Mesothelial cell of epicardium (in vitro differentiated cells): ENCODE measurements at regions not wholly inside any gene's neighbourhood (a gene's known extent, or its start where the extent isn't known, plus 50 kb on each side); places are given as distances from the start of the nearest gene placed in this dataset.

Source experiments
- DNase-seq, 2 experiments: peaks; one replicate each; pipeline ENCODE4 v3.0.0; 2021; ENCODE audit warnings: low spot score in 2 of 2; ENCODE audit not compliant: unreplicated experiment in 2 of 2
- H3K27ac Mint-ChIP-seq: 2 replicates; pipeline ENCODE4 v1.8.0; 2021; ENCODE audit warnings: mixed read lengths
- H3K27me3 Mint-ChIP-seq: 2 replicates; pipeline ENCODE4 v1.8.0; 2021; ENCODE audit warnings: low read depth, mixed read lengths
- H3K36me3 Mint-ChIP-seq: 2 replicates; pipeline ENCODE4 v1.8.0; 2021; ENCODE audit warnings: mixed read lengths
- H3K4me1 Mint-ChIP-seq: 2 replicates; pipeline ENCODE4 v1.8.0; 2021; ENCODE audit warnings: mixed read lengths
- H3K4me3 Mint-ChIP-seq: 2 replicates; pipeline ENCODE4 v1.8.0; 2021; ENCODE audit warnings: mild to moderate bottlenecking, moderate library complexity, mixed read lengths
- H3K9me3 Mint-ChIP-seq: 2 replicates; pipeline ENCODE4 v1.8.0; 2021; ENCODE audit warnings: mixed read lengths
- CTCF ChIP-seq: fragments of 200-600 bp; sonication (generic); IDR thresholded peaks from one replicate; pipeline ENCODE4 v1.5.0; 2021; ENCODE audit warnings: antibody characterized with exemption; ENCODE audit not compliant: unreplicated experiment

DNA sequence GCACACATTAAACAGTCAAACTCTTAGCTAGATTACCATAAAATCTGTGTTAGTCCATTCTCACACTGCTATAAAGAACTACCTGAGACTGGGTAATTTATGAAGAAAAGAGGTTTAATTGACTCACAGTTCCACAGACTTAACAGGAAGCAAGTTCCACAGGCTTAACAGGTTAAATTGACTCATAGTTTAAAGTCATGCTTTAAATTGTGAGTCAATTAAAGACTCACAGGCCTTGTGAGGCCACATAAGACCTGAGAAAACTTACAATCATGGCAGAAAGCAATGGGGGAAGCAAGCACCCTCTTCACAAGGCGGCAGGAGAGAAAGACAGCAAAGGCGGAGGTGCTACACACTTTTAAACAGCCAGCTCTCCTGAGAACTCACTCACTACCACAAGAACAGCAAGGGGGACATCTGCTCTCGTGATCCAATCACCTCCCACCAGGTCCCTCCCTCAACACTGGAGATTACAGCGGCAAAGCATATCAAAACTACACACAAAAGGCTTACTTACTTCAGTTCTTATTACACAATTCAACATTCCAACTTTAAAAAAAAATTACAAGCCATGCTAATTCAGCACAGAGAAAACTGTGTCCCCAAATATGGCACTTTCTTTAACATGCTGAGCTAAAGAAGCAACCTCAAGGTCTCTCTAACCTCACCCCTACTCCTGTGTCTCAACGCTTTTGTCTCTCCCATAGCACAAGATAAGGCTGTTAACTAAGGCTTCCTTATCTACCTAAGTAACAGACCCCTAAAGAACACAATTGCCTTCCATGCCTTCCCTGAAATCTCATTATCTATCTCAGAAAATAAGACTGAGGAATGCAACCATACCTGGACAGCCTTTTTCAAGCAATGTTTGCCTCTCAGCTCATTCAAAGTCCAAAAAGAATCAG, 805.1 kb downstream of the NR2F1-AS1 start:
- TF ChIP-seq CTCF, result no peak
- Mint-ChIP-seq H3K27ac (no peak overlapping the region), H3K9me3 (peaks cover 4% of the 10 kb centered on the region), H3K36me3 (no peaks in the 10 kb centered on the region), H3K27me3 (no peaks in the 10 kb centered on the region), H3K4me3 (no peak overlapping the region), H3K4me1 (peaks cover 23% of the 10 kb centered on the region)
- no peak for DNase-seq

GRCh38 chr5:92769978-92770377, 811.0 kb downstream of the NR2F1-AS1 start:
- Mint-ChIP-seq H3K27ac (no peak overlapping the region), H3K36me3 (no peaks in the 10 kb centered on the region), H3K27me3 (no peaks in the 10 kb centered on the region), H3K9me3 (peaks cover 4% of the 10 kb centered on the region), H3K4me3 (no peak overlapping the region), H3K4me1 (peaks cover 21% of the 10 kb centered on the region)
- DNase-seq, result no peak
- TF ChIP-seq CTCF, result no peak

DNA sequence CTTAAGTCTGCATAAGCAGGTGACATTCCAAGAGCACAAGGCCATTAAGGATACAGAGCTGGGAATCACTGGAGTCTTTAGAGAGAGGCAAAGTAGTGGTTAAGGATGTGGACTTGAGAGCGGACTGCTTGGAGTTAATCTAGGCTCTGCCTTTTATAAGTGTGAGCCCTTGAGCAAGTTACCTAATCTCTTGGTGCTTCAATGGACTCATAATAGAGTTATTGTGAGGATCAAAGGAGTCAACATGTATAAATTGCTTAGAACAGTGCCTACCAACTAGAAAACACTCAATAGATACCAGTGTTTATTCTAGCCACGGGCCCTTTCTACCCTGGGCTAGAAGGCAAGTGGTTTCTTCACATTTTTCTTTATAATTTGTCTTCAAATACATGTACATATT, 819.4 kb downstream of the NR2F1-AS1 start:
- no peak overlapping the region for H3K4me3 Mint-ChIP-seq
- H3K27ac Mint-ChIP-seq, result no peak overlapping the region
- no peak for DNase-seq
- TF ChIP-seq CTCF, result no peak
- no peaks in the 10 kb centered on the region for H3K27me3 Mint-ChIP-seq
- no peaks in the 10 kb centered on the region for H3K36me3 Mint-ChIP-seq
- H3K4me1 Mint-ChIP-seq, result no peaks in the 10 kb centered on the region
- H3K9me3 Mint-ChIP-seq, result peaks cover 3% of the 10 kb centered on the region

DNA sequence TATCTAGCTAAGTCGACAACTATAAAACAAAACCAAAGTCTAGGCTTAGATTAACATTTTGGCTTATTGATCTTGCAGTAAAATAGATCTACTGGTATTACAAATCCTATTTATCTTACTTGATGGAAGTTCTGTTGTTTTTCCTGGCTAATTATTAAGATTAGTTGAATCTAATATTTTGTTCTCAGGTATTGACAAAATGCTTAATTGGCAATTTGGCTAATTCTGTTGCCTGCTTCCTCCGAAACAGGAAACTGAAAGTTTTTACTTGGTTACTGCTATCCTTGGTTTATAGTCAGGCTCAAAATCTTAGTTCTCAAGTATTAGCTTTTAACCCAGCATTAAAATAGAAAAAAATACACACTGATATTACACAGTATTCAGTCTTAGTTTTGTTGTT, 820.5 kb downstream of the NR2F1-AS1 start:
- Mint-ChIP-seq H3K4me3 (no peak overlapping the region), H3K27me3 (no peaks in the 10 kb centered on the region), H3K36me3 (no peaks in the 10 kb centered on the region), H3K4me1 (no peaks in the 10 kb centered on the region), H3K27ac (no peak overlapping the region), H3K9me3 (peaks cover 3% of the 10 kb centered on the region)
- no peak for DNase-seq
- no peak for TF ChIP-seq CTCF

DNA sequence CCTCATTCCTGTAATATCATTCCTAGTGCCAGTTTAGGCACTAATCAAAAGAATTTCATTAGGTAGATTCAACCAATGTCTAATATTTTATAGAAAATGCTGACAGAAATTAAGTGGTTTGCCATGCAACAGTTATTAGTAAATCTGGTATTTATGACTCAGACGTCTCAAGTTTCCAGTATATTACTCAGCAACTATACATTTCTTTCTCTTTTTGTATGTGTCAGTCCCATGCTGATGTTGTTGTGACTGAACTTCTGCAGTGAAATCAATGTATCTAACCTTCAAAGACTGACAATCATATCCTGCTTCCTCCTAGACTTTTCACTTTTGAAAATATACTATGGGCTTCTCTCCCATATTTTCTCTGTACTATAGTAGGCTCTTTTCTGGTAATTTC, 822.5 kb downstream of the NR2F1-AS1 start:
- Mint-ChIP-seq H3K4me3 (no peak overlapping the region), H3K36me3 (no peaks in the 10 kb centered on the region), H3K4me1 (no peaks in the 10 kb centered on the region), H3K27me3 (no peaks in the 10 kb centered on the region), H3K27ac (no peak overlapping the region), H3K9me3 (no peaks in the 10 kb centered on the region)
- TF ChIP-seq CTCF, result no peak
- DNase-seq, result no peak
